Smooth muscle cell (in vitro differentiated cells): ENCODE measurements at regions not wholly inside any gene's neighbourhood (a gene's known extent, or its start where the extent isn't known, plus 50 kb on each side); places are given as distances from the start of the nearest gene placed in this dataset.

ENCODE experiments used
- DNase-seq: peaks from one replicate; lab custom pipeline; 2025; ENCODE audit not compliant: unreplicated experiment; lab: John Stamatoyannopoulos, UW
- H2AFZ ChIP-seq: fragments of 200-600 bp; sonication (generic); 2 replicates; pipeline ENCODE4 v1.6.0; 2016; ENCODE audit warnings: antibody characterized with exemption, low read depth, mild to moderate bottlenecking
- H3F3A ChIP-seq: fragments of 200-600 bp; sonication (generic); 2 replicates; pipeline ENCODE4 v1.6.0; 2017; ENCODE audit warnings: antibody characterized with exemption, low read depth
- H3K27ac ChIP-seq: fragments of 200-600 bp; sonication (generic); 2 replicates; pipeline ENCODE4 v1.5.1; 2016; ENCODE audit warnings: low read depth, mild to moderate bottlenecking
- H3K27me3 ChIP-seq: fragments of 200-600 bp; sonication (generic); 2 replicates; pipeline ENCODE4 v1.6.1; 2016; ENCODE audit warnings: low read depth, mild to moderate bottlenecking
- H3K36me3 ChIP-seq: fragments of 200-600 bp; sonication (generic); 2 replicates; pipeline ENCODE4 v1.5.1; 2016; ENCODE audit warnings: low read depth
- H3K4me1 ChIP-seq: fragments of 200-600 bp; sonication (generic); 2 replicates; pipeline ENCODE4 v1.5.1; 2016; ENCODE audit warnings: low read depth
- H3K4me2 ChIP-seq: fragments of 200-600 bp; sonication (generic); 2 replicates; pipeline ENCODE4 v1.6.0; 2016; ENCODE audit warnings: mild to moderate bottlenecking
- H3K4me3 ChIP-seq: fragments of 200-600 bp; sonication (generic); 2 replicates; pipeline ENCODE4 v1.5.1; 2016; ENCODE audit warnings: mild to moderate bottlenecking
- H3K79me2 ChIP-seq: fragments of 200-600 bp; sonication (generic); 2 replicates; pipeline ENCODE4 v1.6.0; 2016; ENCODE audit warnings: low read depth, mild to moderate bottlenecking
- H3K9ac ChIP-seq: fragments of 200-600 bp; sonication (generic); 2 replicates; pipeline ENCODE4 v1.6.0; 2016; ENCODE audit warnings: low read depth
- H3K9me3 ChIP-seq: fragments of 200-600 bp; sonication (generic); replicated peaks from 2 replicates; pipeline ENCODE4 v1.5.1; 2016; ENCODE audit warnings: low read depth
- H4K20me1 ChIP-seq: fragments of 200-600 bp; sonication (generic); 2 replicates; pipeline ENCODE4 v1.6.0; 2016; ENCODE audit warnings: low read depth
- WGBS: methylation state at CpG from one replicate; pipeline ENCODE4 v1.1.7; 2016; ENCODE audit warnings: low lambda C conversion rate; 5-methylcytosine and 5-hydroxymethylcytosine counted together
- TF ChIP-seq, protein P1 (sequence below): fragments of 200-600 bp; sonication (generic); IDR thresholded peaks from 2 replicates; pipeline ENCODE4 v1.5.1; 2017; ENCODE audit warnings: borderline replicate concordance, mild to moderate bottlenecking, antibody characterized with exemption; ENCODE audit not compliant: insufficient read depth, poor library complexity, severe bottlenecking

- Histone ChIP-seq H3F3A (peaks cover 5% of the 10 kb centered on the region), H4K20me1 (no peaks in the 10 kb centered on the region), H3K9ac (no peak overlapping the region), H3K4me2 (peak overlapping the region; percentile 58), H2AFZ (peak overlapping the region; percentile 53), H3K79me2 (no peaks in the 10 kb centered on the region), H3K9me3 (no peaks in the 10 kb centered on the region), H3K4me1 (no peaks in the 10 kb centered on the region), H3K36me3 (no peaks in the 10 kb centered on the region), H3K27ac (peak overlapping the region; percentile 81), H3K27me3 (no peaks in the 10 kb centered on the region), H3K4me3 (no peak overlapping the region)
- DNase-seq: no peak
- TF ChIP-seq, protein P1, sequence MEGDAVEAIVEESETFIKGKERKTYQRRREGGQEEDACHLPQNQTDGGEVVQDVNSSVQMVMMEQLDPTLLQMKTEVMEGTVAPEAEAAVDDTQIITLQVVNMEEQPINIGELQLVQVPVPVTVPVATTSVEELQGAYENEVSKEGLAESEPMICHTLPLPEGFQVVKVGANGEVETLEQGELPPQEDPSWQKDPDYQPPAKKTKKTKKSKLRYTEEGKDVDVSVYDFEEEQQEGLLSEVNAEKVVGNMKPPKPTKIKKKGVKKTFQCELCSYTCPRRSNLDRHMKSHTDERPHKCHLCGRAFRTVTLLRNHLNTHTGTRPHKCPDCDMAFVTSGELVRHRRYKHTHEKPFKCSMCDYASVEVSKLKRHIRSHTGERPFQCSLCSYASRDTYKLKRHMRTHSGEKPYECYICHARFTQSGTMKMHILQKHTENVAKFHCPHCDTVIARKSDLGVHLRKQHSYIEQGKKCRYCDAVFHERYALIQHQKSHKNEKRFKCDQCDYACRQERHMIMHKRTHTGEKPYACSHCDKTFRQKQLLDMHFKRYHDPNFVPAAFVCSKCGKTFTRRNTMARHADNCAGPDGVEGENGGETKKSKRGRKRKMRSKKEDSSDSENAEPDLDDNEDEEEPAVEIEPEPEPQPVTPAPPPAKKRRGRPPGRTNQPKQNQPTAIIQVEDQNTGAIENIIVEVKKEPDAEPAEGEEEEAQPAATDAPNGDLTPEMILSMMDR: no peak
- 66% methylated on average over 3 of the region's 3 CpGs for WGBS
Observed at GRCh38 chr2:149733936-149734685, 146.5 kb upstream of the MMADHC start.

- Histone ChIP-seq H3K27me3 (no peaks in the 10 kb centered on the region), H3K79me2 (no peaks in the 10 kb centered on the region), H3K36me3 (no peaks in the 10 kb centered on the region), H3K9me3 (no peaks in the 10 kb centered on the region), H3F3A (peaks cover 5% of the 10 kb centered on the region), H3K4me3 (no peak overlapping the region), H2AFZ (no peak overlapping the region), H3K4me2 (peak overlapping the region; percentile 47), H3K9ac (no peak overlapping the region), H3K27ac (peak overlapping the region; percentile 81), H3K4me1 (no peaks in the 10 kb centered on the region), H4K20me1 (no peaks in the 10 kb centered on the region)
- DNase-seq: no peak
- WGBS: 100% methylated on average over 1 of the region's 1 CpG
- TF ChIP-seq, protein P1: no peak
Observed at GRCh38 chr2:149732730-149733290, 145.2 kb upstream of the MMADHC start.

DNA sequence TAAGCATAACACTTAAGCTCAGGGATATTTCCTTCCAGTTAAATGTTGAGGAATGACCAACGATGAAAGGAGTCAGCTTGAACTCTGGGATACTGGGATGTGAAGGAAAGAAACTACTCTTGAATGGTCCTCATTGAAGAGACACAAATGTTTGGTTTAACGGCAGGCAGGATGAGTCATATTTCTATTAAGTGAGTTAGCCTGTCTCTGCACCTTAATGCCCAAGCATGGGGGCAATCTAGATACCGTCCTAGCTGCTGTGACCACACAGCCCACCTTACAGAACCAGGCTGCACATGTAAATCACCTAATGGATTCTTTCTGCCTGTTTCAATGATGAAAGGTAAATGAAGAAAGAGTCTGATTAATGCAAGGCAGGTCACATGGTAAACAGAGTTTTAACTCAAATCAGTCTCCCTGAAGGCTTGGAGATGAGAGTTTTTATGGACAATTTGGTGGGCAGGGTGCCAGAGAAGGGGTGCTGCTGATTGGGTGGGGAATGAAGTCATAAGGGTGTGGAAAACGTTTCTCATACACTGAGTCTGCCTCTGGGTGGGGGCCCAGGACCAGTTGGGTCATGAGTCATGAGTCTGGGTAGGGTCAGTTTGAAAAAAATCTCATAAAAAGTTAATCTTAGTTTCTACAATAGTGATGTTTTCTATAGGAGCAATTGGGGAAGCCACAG lies 144.6 kb upstream of the MMADHC start:
- H3K79me2 ChIP-seq: no peaks in the 10 kb centered on the region
- H3F3A ChIP-seq: peaks cover 5% of the 10 kb centered on the region
- H3K4me3 ChIP-seq: no peak overlapping the region
- TF ChIP-seq, protein P1: no peak
- peak overlapping the region; percentile 11 for H2AFZ ChIP-seq
- H3K4me2 ChIP-seq: peak overlapping the region; percentile 47
- H3K27me3 ChIP-seq: no peaks in the 10 kb centered on the region
- no peaks in the 10 kb centered on the region for H4K20me1 ChIP-seq
- H3K9ac ChIP-seq: no peak overlapping the region
- no peak for DNase-seq
- peak overlapping the region; percentile 81 for H3K27ac ChIP-seq
- no peaks in the 10 kb centered on the region for H3K36me3 ChIP-seq
- WGBS: 18% methylated on average over 4 of the region's 4 CpGs
- H3K9me3 ChIP-seq: no peaks in the 10 kb centered on the region
- no peaks in the 10 kb centered on the region for H3K4me1 ChIP-seq
